ENCODE measurements at regions not wholly inside any gene's neighbourhood (a gene's known extent, or its start where the extent isn't known, plus 50 kb on each side); places are given as distances from the start of the nearest gene placed in this dataset.

DNA sequence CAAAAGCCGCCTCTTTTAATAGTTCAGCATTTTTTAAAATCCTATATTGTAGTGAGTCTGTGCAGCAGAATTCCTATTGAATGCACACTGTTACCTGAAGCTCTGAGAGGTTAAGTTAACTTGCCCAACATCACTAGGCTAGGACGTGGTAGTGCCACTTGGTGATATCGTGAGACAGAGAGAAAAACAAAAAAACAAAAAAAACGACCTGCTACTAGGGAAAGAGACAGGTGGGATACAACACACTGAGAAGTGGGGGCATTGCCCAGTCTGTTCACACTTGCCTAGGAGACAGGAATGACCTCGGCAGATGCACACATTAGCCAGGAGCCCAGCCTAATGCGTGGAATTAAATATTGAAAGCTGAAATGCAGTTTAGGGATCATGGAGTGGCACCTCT, 129.7 kb upstream of the CCND2 start:
- peak overlapping the region; percentile 47 for H2AFZ ChIP-seq (ENCODE audit: low read depth, low read length)
- H3K14ac ChIP-seq (ENCODE audit: low read length in 2 of 2) = no peak overlapping the region
- no peak overlapping the region for H2BK12ac ChIP-seq (ENCODE audit: low read length in 2 of 2)
- H3K23ac ChIP-seq (ENCODE audit: low read length in 2 of 2) = no peak overlapping the region
- H3K36me3 ChIP-seq (ENCODE audit: control insufficient read depth in 1 of 2, insufficient read depth in 2 of 2, low read depth in 1 of 2, low read length in 2 of 2) = no peaks in the 10 kb centered on the region
- H2AK5ac ChIP-seq (ENCODE audit: low read length, severe bottlenecking) = no peak overlapping the region
- peaks cover 32 to 36% of the 10 kb centered on the region in 2 experiments for H3K27me3 ChIP-seq (ENCODE audit: control insufficient read depth in 1 of 2, insufficient read depth in 1 of 2, low read length in 2 of 2)
- H3K9ac ChIP-seq (ENCODE audit: low read length) = no peak overlapping the region
- H4K91ac ChIP-seq (ENCODE audit: low read length) = no peak overlapping the region
- H3K4me2 ChIP-seq (ENCODE audit: low read length, poor library complexity, severe bottlenecking) = no peak overlapping the region
- H3K9me3 ChIP-seq (ENCODE audit: control insufficient read depth, low read length) = peaks cover 2% of the 10 kb centered on the region
- no peaks in the 10 kb centered on the region for H3K79me1 ChIP-seq (replicated peaks; ENCODE audit: low read length, poor library complexity, severe bottlenecking)
- H4K8ac ChIP-seq (ENCODE audit: low read length) = no peak overlapping the region
- no peak overlapping the region for H2BK120ac ChIP-seq (ENCODE audit: low read depth, low read length)
- WGBS = 80% methylated on average over 4 of the region's 6 CpGs
- no peak overlapping the region for H3K18ac ChIP-seq (ENCODE audit: low read depth in 1 of 2, low read length in 2 of 2)
- H3K27ac ChIP-seq (ENCODE audit: low read length, poor library complexity, severe bottlenecking) = no peak overlapping the region
- no peaks in the 10 kb centered on the region for H3K4me1 ChIP-seq (ENCODE audit: control insufficient read depth, insufficient read depth, low read depth, low read length)
- H2BK15ac ChIP-seq (ENCODE audit: low read depth, poor library complexity, severe bottlenecking) = no peak overlapping the region
- no peak for DNase-seq
- no peak overlapping the region for H3K4me3 ChIP-seq (ENCODE audit: insufficient read depth in 1 of 2, low read depth in 1 of 2, low read length in 2 of 2)
- H3K4ac ChIP-seq (ENCODE audit: low read depth in 1 of 2, low read length in 2 of 2) = no peak overlapping the region
- H2BK5ac ChIP-seq (ENCODE audit: low read depth, low read length, poor library complexity, severe bottlenecking) = no peak overlapping the region

DNA sequence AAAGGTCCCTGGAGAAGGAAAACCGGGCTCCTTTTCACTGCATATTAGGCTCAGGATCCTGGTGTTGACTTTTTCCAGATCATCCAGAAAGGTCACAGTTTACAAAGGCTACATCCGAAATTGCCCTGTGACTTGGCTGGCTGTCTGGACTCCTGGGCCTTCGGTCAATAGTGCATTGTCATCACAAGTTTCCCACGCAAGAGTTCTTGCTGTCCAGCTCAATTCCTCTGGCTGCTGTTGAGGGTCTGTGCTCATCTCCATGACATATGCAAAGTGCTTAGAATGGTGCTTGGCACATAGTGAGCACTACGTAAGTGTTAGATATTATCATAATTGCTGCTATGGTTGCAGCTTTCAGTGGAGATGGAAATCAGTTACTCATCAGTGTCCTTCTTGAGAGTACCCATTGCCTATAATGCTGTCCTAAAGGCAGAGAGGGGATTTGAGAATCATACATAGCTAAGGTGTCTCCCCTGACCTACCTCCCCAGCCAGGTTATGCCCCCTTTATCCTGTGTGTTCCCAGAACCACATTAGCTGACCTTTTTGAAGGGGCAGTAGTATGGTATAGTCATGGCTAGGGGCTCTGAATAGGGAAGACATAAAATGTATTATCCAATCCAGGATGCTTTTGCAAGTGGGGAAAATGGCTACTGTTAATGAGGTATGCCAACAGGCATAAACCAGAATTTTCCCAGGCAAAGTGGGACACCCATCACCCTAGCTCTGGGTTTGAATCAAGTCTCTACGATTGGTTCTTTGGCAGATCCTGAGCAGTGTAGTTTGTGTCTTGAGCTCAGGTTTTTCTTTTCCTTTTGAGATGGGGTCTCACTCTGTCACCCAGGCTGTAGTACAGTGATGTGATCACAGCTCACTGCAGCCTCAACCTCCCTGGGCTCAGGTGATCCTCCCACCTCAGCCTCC, 132.0 kb upstream of the CCND2 start:
- H3K36me3 ChIP-seq (ENCODE audit: control insufficient read depth in 1 of 2, insufficient read depth in 2 of 2, low read depth in 1 of 2, low read length in 2 of 2) = no peaks in the 10 kb centered on the region

GRCh38 chr12:4140581-4141301, 132.8 kb upstream of the CCND2 start:
- H3K4ac ChIP-seq (ENCODE audit: low read depth in 1 of 2, low read length in 2 of 2) = no peak overlapping the region
- H4K91ac ChIP-seq (ENCODE audit: low read length) = no peak overlapping the region
- H3K4me2 ChIP-seq (ENCODE audit: low read length, poor library complexity, severe bottlenecking) = no peak overlapping the region
- H3K36me3 ChIP-seq (ENCODE audit: control insufficient read depth in 1 of 2, insufficient read depth in 2 of 2, low read depth in 1 of 2, low read length in 2 of 2) = no peaks in the 10 kb centered on the region
- H3K4me3 ChIP-seq (ENCODE audit: insufficient read depth in 1 of 2, low read depth in 1 of 2, low read length in 2 of 2) = no peak overlapping the region
- H3K4me1 ChIP-seq (ENCODE audit: control insufficient read depth, insufficient read depth, low read depth, low read length) = peaks cover 5% of the 10 kb centered on the region
- no peak overlapping the region for H3K14ac ChIP-seq (ENCODE audit: low read length in 2 of 2)
- H2AK5ac ChIP-seq (ENCODE audit: low read length, severe bottlenecking) = no peak overlapping the region
- H3K79me1 ChIP-seq (replicated peaks; ENCODE audit: low read length, poor library complexity, severe bottlenecking) = no peaks in the 10 kb centered on the region
- no peak overlapping the region for H2BK15ac ChIP-seq (ENCODE audit: low read depth, poor library complexity, severe bottlenecking)
- no peak for DNase-seq
- H3K27ac ChIP-seq (ENCODE audit: low read length, poor library complexity, severe bottlenecking) = no peak overlapping the region
- 68% methylated on average over 7 of the region's 8 CpGs for WGBS
- no peak overlapping the region for H2BK120ac ChIP-seq (ENCODE audit: low read depth, low read length)
- H3K9me3 ChIP-seq (ENCODE audit: control insufficient read depth, low read length) = peaks cover 2% of the 10 kb centered on the region
- no peak overlapping the region for H3K18ac ChIP-seq (ENCODE audit: low read depth in 1 of 2, low read length in 2 of 2)
- no peak overlapping the region for H2BK12ac ChIP-seq (ENCODE audit: low read length in 2 of 2)
- H2AFZ ChIP-seq (ENCODE audit: low read depth, low read length) = no peak overlapping the region
- no peak overlapping the region for H3K23ac ChIP-seq (ENCODE audit: low read length in 2 of 2)
- no peak overlapping the region for H2BK5ac ChIP-seq (ENCODE audit: low read depth, low read length, poor library complexity, severe bottlenecking)
- H3K9ac ChIP-seq (ENCODE audit: low read length) = no peak overlapping the region
- H3K27me3 ChIP-seq (ENCODE audit: control insufficient read depth in 1 of 2, insufficient read depth in 1 of 2, low read length in 2 of 2) = peaks cover 12 to 19% of the 10 kb centered on the region in 2 experiments
- H4K8ac ChIP-seq (ENCODE audit: low read length) = no peak overlapping the region

More for the DNA sequence above, 132.0 kb upstream of the CCND2 start:
- no peak overlapping the region for H3K14ac ChIP-seq (ENCODE audit: low read length in 2 of 2)
- no peak overlapping the region for H2BK120ac ChIP-seq (ENCODE audit: low read depth, low read length)
- H2AFZ ChIP-seq (ENCODE audit: low read depth, low read length) = no peak overlapping the region
- no peak overlapping the region for H3K23ac ChIP-seq (ENCODE audit: low read length in 2 of 2)
- H2BK5ac ChIP-seq (ENCODE audit: low read depth, low read length, poor library complexity, severe bottlenecking) = no peak overlapping the region
- H3K79me1 ChIP-seq (replicated peaks; ENCODE audit: low read length, poor library complexity, severe bottlenecking) = no peaks in the 10 kb centered on the region
- H3K4me3 ChIP-seq (ENCODE audit: insufficient read depth in 1 of 2, low read depth in 1 of 2, low read length in 2 of 2) = no peak overlapping the region
- no peak overlapping the region for H2BK12ac ChIP-seq (ENCODE audit: low read length in 2 of 2)
- peaks cover 19 to 27% of the 10 kb centered on the region in 2 experiments for H3K27me3 ChIP-seq (ENCODE audit: control insufficient read depth in 1 of 2, insufficient read depth in 1 of 2, low read length in 2 of 2)
- no peak overlapping the region for H2AK5ac ChIP-seq (ENCODE audit: low read length, severe bottlenecking)
- no peak overlapping the region for H4K8ac ChIP-seq (ENCODE audit: low read length)
- no peak overlapping the region for H2BK15ac ChIP-seq (ENCODE audit: low read depth, poor library complexity, severe bottlenecking)
- no peak overlapping the region for H3K4me2 ChIP-seq (ENCODE audit: low read length, poor library complexity, severe bottlenecking)
- peak; percentile 26 for DNase-seq
- H3K18ac ChIP-seq (ENCODE audit: low read depth in 1 of 2, low read length in 2 of 2) = no peak overlapping the region
- H4K91ac ChIP-seq (ENCODE audit: low read length) = no peak overlapping the region
- H3K27ac ChIP-seq (ENCODE audit: low read length, poor library complexity, severe bottlenecking) = no peak overlapping the region
- no peaks in the 10 kb centered on the region for H3K4me1 ChIP-seq (ENCODE audit: control insufficient read depth, insufficient read depth, low read depth, low read length)
- H3K4ac ChIP-seq (ENCODE audit: low read depth in 1 of 2, low read length in 2 of 2) = no peak overlapping the region
- no peak overlapping the region for H3K9ac ChIP-seq (ENCODE audit: low read length)
- peaks cover 2% of the 10 kb centered on the region for H3K9me3 ChIP-seq (ENCODE audit: control insufficient read depth, low read length)
- WGBS = 35% methylated on average over 6 of the region's 6 CpGs

DNA sequence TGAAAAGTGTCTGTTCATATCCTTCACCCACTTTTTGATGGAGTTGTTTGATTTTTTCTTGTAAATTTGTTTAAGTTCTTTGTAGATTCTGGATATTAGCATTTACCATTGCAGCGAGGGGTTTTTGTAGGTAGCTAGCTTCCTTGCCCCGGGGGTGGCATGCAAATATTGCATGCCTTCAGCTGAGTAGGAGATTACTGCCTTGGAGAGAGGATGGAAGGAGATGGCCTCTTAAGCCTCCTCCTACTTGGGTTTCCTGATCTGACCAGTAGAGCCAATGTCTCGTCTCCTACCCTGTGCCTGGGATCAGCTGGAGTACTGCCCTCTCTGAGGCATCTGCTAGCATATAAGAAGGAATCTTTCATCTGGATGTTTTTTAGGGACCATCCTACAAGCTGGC, 134.4 kb upstream of the CCND2 start:
- no peak overlapping the region for H2BK5ac ChIP-seq (ENCODE audit: low read depth, low read length, poor library complexity, severe bottlenecking)
- DNase-seq = no peak
- H3K4ac ChIP-seq (ENCODE audit: low read depth in 1 of 2, low read length in 2 of 2) = no peak overlapping the region
- H2BK15ac ChIP-seq (ENCODE audit: low read depth, poor library complexity, severe bottlenecking) = no peak overlapping the region
- H3K9me3 ChIP-seq (ENCODE audit: control insufficient read depth, low read length) = no peaks in the 10 kb centered on the region
- H4K8ac ChIP-seq (ENCODE audit: low read length) = no peak overlapping the region
- H3K9ac ChIP-seq (ENCODE audit: low read length) = no peak overlapping the region
- no peak overlapping the region for H2AFZ ChIP-seq (ENCODE audit: low read depth, low read length)
- no peak overlapping the region for H3K23ac ChIP-seq (ENCODE audit: low read length in 2 of 2)
- no peak overlapping the region for H3K18ac ChIP-seq (ENCODE audit: low read depth in 1 of 2, low read length in 2 of 2)
- no peaks in the 10 kb centered on the region for H3K79me1 ChIP-seq (replicated peaks; ENCODE audit: low read length, poor library complexity, severe bottlenecking)
- H3K27ac ChIP-seq (ENCODE audit: low read length, poor library complexity, severe bottlenecking) = no peak overlapping the region
- H3K4me3 ChIP-seq (ENCODE audit: insufficient read depth in 1 of 2, low read depth in 1 of 2, low read length in 2 of 2) = no peak overlapping the region
- H3K4me2 ChIP-seq (ENCODE audit: low read length, poor library complexity, severe bottlenecking) = no peak overlapping the region
- H3K27me3 ChIP-seq (ENCODE audit: control insufficient read depth in 1 of 2, insufficient read depth in 1 of 2, low read length in 2 of 2) = peaks cover 7 to 18% of the 10 kb centered on the region in 2 experiments
- H3K4me1 ChIP-seq (ENCODE audit: control insufficient read depth, insufficient read depth, low read depth, low read length) = peaks cover 9% of the 10 kb centered on the region
- H2AK5ac ChIP-seq (ENCODE audit: low read length, severe bottlenecking) = no peak overlapping the region
- no peak overlapping the region for H2BK120ac ChIP-seq (ENCODE audit: low read depth, low read length)
- H3K14ac ChIP-seq (ENCODE audit: low read length in 2 of 2) = no peak overlapping the region
- WGBS = 69% methylated on average over 3 of the region's 3 CpGs
- no peak overlapping the region for H4K91ac ChIP-seq (ENCODE audit: low read length)
- H3K36me3 ChIP-seq (ENCODE audit: control insufficient read depth in 1 of 2, insufficient read depth in 2 of 2, low read depth in 1 of 2, low read length in 2 of 2) = no peaks in the 10 kb centered on the region
- no peak overlapping the region for H2BK12ac ChIP-seq (ENCODE audit: low read length in 2 of 2)

All from mesenchymal stem cell (in vitro differentiated cells and primary cell).